C4-2B (cell line): ENCODE measurements at regions not wholly inside any gene's neighbourhood (a gene's known extent, or its start where the extent isn't known, plus 50 kb on each side); places are given as distances from the start of the nearest gene placed in this dataset.
"Not testable (repeated sequence)": the region's sequence is repeated elsewhere in the genome, so short reads cannot be mapped to it uniquely, and the experiment has no call there.

Experiments
- H3K27ac ChIP-seq: fragments of 450-650 bp; 2 replicates; pipeline ENCODE4 v1.5.1; 2017
- ZFX ChIP-seq: fragments of 450-650 bp; IDR thresholded peaks from 2 replicates; pipeline ENCODE4 v1.6.1; 2017

DNA sequence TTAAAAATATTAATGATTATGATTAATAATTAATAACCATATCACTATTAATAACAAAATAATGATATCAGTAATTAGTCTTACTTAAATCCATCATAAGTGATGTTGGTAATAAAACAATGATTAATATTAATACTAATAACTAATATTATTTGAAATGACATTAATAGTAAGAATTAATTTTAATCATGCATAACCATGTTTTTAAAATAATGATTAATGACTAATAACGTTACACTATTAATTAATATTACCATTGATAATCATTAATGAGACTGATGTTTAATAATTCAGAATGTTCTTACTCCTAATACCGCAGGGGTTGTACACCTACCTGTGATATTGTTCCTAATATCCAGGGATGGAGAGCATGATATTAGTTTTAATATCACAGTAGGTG, 53.4 kb upstream of the FRG2C start:
- TF ChIP-seq ZFX: no peak
- H3K27ac ChIP-seq: no peak overlapping the region

DNA sequence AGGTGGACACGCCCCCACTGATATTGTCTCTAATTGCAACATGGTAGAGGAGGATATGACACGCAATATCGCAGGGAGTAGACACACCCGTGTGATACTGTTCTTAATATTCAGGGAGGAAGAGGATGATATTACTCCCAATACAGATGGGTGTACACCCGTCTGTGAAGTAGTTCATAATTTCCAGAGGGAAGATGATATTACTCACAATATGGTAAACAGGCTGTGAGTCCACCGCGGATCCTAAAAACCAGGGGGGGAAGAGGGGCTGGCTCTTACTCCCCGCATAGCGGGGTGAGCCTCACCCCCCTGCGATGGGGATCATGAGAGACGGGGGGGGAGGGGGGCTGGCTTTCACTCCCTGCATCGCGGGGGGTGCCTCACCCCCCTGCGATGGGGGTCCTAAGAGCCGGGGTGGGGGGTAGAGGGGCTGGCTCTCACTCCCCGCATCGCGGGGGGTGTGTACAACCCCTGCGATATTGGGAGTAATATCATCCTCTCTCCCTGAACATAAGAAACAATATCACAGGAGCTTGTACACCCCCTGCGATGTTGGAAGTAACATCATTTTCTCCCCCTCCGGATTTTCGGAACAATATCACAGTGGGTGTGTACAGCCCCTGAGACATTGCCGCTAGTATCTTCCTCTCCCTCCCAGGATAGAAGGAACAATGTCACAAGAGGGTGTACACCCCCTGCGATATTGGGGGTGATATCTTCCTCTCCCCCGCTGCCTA, 52.2 kb upstream of the FRG2C start:
- not testable (repeated sequence) for H3K27ac ChIP-seq
